ENCODE measurements at regions not wholly inside any gene's neighbourhood (a gene's known extent, or its start where the extent isn't known, plus 50 kb on each side); places are given as distances from the start of the nearest gene placed in this dataset.

GRCh38 chr3:118810499-118811035, 224.1 kb downstream of the IGSF11 start:
- Mint-ChIP-seq H3K9me3 (peaks cover 0 to 5% of the 10 kb centered on the region in 2 donors), H3K36me3 (no peaks in the 10 kb centered on the region), H3K27ac (no peak overlapping the region)
- DNase-seq (ENCODE audit: low spot score in 2 of 2) (no peak), ATAC-seq (peak in 1 of 2 donors; percentile 68)

GRCh38 chr3:118811236-118811732, 223.4 kb downstream of the IGSF11 start:
- Mint-ChIP-seq H3K36me3 (no peaks in the 10 kb centered on the region), H3K27ac (no peak overlapping the region), H3K9me3 (peaks cover 0 to 5% of the 10 kb centered on the region in 2 donors)
- ATAC-seq: no peak
- no peak for DNase-seq (ENCODE audit: low spot score in 2 of 2)

GRCh38 chr3:118813472-118813871, 221.2 kb downstream of the IGSF11 start:
- Mint-ChIP-seq H3K9me3 (no peaks in the 10 kb centered on the region), H3K27ac (no peak overlapping the region), H3K36me3 (no peaks in the 10 kb centered on the region)
- ATAC-seq: no peak
- DNase-seq (ENCODE audit: low spot score in 2 of 2): no peak

- DNase-seq (ENCODE audit: low spot score in 2 of 2) (peak in 1 of 2 donors; percentile 23), ATAC-seq (peak; percentile 46 to 70)
- H3K9me3 Mint-ChIP-seq: no peaks in the 10 kb centered on the region
- no peaks in the 10 kb centered on the region for H3K36me3 Mint-ChIP-seq
- no peak overlapping the region for H3K27ac Mint-ChIP-seq
Measured at GRCh38 chr3:118817748-118818165, 216.9 kb downstream of the IGSF11 start.

GRCh38 chr3:118818386-118818785, 216.3 kb downstream of the IGSF11 start:
- ATAC-seq (no peak), DNase-seq (ENCODE audit: low spot score in 2 of 2) (no peak)
- H3K9me3 Mint-ChIP-seq: no peaks in the 10 kb centered on the region
- H3K36me3 Mint-ChIP-seq: no peaks in the 10 kb centered on the region
- no peak overlapping the region for H3K27ac Mint-ChIP-seq

- ATAC-seq (no peak), DNase-seq (ENCODE audit: low spot score in 2 of 2) (no peak)
- no peak overlapping the region for H3K27ac Mint-ChIP-seq
- no peaks in the 10 kb centered on the region for H3K36me3 Mint-ChIP-seq
- H3K9me3 Mint-ChIP-seq: no peaks in the 10 kb centered on the region
Measured at GRCh38 chr3:118823626-118824025, 211.0 kb downstream of the IGSF11 start.

GRCh38 chr3:118827446-118827845, 207.2 kb downstream of the IGSF11 start:
- no peak overlapping the region for H3K27ac Mint-ChIP-seq
- H3K36me3 Mint-ChIP-seq: no peaks in the 10 kb centered on the region
- no peak for ATAC-seq

DNA sequence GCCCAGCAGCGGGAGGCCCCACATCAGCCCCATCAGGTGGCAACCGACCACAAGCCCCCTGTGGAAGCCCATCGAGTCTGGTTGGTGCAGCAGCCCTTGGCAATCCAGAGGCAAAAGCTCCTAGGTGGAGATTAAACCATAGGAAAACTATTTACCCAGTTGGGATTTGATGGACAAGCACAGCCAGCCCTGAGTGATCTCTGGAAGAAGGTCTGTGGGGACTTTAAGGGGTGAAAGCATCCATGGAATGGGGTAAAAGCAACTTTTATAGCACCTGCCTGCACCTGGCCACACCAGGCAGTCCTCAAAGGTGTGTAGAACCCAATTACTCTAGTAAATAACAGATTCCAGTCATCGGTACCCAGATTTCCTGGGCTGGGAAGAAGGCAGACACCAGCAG, 206.3 kb downstream of the IGSF11 start:
- Mint-ChIP-seq H3K9me3 (no peaks in the 10 kb centered on the region), H3K27ac (no peak overlapping the region), H3K36me3 (no peaks in the 10 kb centered on the region)
- ATAC-seq (no peak), DNase-seq (ENCODE audit: low spot score in 2 of 2) (no peak)

More at GRCh38 chr3:118827446-118827845, 207.2 kb downstream of the IGSF11 start:
- DNase-seq (ENCODE audit: low spot score in 2 of 2): no peak
- H3K9me3 Mint-ChIP-seq: no peaks in the 10 kb centered on the region

- no peak for DNase-seq (ENCODE audit: low spot score in 2 of 2)
- no peaks in the 10 kb centered on the region for H3K36me3 Mint-ChIP-seq
- ATAC-seq: no peak
- H3K27ac Mint-ChIP-seq: no peak overlapping the region
- peaks cover 0 to under 1% of the 10 kb centered on the region in 2 donors for H3K9me3 Mint-ChIP-seq
Measured at GRCh38 chr3:118833075-118833474, 201.6 kb downstream of the IGSF11 start.

DNA sequence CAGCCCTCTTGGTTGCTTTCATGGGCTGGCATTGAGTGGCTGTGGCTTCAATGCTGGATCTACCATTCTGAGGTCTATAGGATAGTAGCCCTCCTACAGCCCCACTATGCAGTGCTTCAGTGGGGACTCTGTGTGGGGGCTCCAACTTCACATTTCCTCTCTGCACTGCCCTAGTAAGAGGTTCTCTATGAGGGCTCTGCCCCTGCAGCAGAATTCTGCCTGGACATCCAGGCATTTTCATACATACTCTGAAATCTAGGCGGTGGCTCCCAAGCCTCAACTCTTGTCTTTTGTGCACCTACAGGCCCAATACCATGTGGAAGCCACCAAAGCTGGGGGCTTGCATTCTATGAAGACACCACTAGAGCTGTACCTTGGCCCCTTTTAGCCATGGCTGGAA, 195.8 kb downstream of the IGSF11 start:
- no peak overlapping the region for H3K27ac Mint-ChIP-seq
- H3K9me3 Mint-ChIP-seq: peaks cover 20 to 30% of the 10 kb centered on the region in 2 donors
- ATAC-seq (no peak), DNase-seq (ENCODE audit: low spot score in 2 of 2) (no peak)
- H3K36me3 Mint-ChIP-seq: peaks cover 16 to 22% of the 10 kb centered on the region in 2 donors

DNA sequence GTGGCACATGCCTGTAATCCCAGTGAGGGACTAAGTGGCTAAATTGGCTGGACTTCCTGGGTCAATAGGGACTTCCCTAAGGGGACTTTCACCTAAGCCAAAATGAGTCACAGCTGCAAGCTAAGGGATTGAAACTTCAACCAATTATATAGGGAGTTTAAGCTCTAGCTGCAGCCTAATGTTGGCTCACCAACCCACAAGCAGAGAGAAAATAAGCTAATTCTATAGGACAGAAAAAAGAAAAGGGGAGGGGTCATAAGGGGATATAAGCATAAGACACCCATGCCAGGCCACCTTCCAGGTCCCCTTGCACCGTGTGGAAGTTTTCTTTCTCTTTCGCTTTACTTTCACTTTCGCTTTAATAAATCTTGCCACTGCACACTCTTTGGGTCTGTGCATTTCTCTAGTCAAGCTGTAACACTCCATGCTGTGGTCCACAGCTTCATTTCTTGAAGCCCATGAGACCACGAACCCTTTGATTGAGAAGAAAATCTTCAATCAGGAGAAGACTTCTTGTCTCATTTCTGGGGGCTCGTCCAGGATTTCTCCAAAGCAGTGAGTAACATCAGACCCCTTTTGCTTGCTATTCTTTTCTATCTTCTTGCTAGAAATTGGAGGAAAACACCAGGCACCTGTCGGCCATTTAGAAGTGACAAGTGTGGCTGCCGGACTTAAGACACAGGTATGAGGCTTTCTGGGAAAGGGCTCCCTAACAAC, 192.3 kb downstream of the IGSF11 start:
- Mint-ChIP-seq H3K9me3 (peaks cover 30% of the 10 kb centered on the region in 2 donors), H3K36me3 (peaks cover 22 to 25% of the 10 kb centered on the region in 2 donors), H3K27ac (no peak overlapping the region)
- DNase-seq (ENCODE audit: low spot score in 2 of 2) (no peak), ATAC-seq (no peak)

- Mint-ChIP-seq H3K36me3 (peaks cover 13 to 22% of the 10 kb centered on the region in 2 donors), H3K27ac (no peak overlapping the region), H3K9me3 (peaks cover 17 to 33% of the 10 kb centered on the region in 2 donors)
- ATAC-seq: no peak
- no peak for DNase-seq (ENCODE audit: low spot score in 2 of 2)
Measured at GRCh38 chr3:118846176-118846575, 188.5 kb downstream of the IGSF11 start.

Data from activated naive CD4-positive, alpha-beta T cell treated with anti-CD3 and anti-CD28 coated beads, Interleukin-2, amount 50 U/mL, for 72 hours (primary cell).